ENCODE measurements at regions not wholly inside any gene's neighbourhood (a gene's known extent, or its start where the extent isn't known, plus 50 kb on each side); places are given as distances from the start of the nearest gene placed in this dataset.

GRCh38 chr1:29515170-29515955, 279.0 kb downstream of the PTPRU start:
- no peak overlapping the region for H3K4me3 ChIP-seq (ENCODE audit: insufficient read depth, low read depth, low read length)
- no peaks in the 10 kb centered on the region; the same call in 1 of the 2 replicates for H3K27me3 ChIP-seq (ENCODE audit: control insufficient read depth, insufficient read depth, low read length)
- DNase-seq, result no peak
- no peaks in the 10 kb centered on the region for H3K36me3 ChIP-seq (replicated peaks; ENCODE audit: control insufficient read depth, insufficient read depth, low read length)

- no peaks in the 10 kb centered on the region for H3K36me3 ChIP-seq (replicated peaks; ENCODE audit: control insufficient read depth, insufficient read depth, low read length)
- DNase-seq, result no peak
- H3K4me3 ChIP-seq (ENCODE audit: insufficient read depth, low read depth, low read length), result no peak overlapping the region
- H3K27me3 ChIP-seq (ENCODE audit: control insufficient read depth, insufficient read depth, low read length), result no peaks in the 10 kb centered on the region; the same call in 1 of the 2 replicates
Observed at GRCh38 chr1:29514361-29515169, 278.2 kb downstream of the PTPRU start.

GRCh38 chr1:29513357-29513756, 277.0 kb downstream of the PTPRU start:
- Histone ChIP-seq H3K36me3 (replicated peaks; ENCODE audit: control insufficient read depth, insufficient read depth, low read length) (no peaks in the 10 kb centered on the region), H3K27me3 (ENCODE audit: control insufficient read depth, insufficient read depth, low read length) (no peaks in the 10 kb centered on the region; the same call in 1 of the 2 replicates), H3K4me3 (ENCODE audit: insufficient read depth, low read depth, low read length) (no peak overlapping the region)
- DNase-seq, result peak; percentile 81

- Histone ChIP-seq H3K27me3 (ENCODE audit: control insufficient read depth, insufficient read depth, low read length) (no peaks in the 10 kb centered on the region; the same call in 1 of the 2 replicates), H3K36me3 (replicated peaks; ENCODE audit: control insufficient read depth, insufficient read depth, low read length) (no peaks in the 10 kb centered on the region), H3K4me3 (ENCODE audit: insufficient read depth, low read depth, low read length) (no peak overlapping the region)
- no peak for DNase-seq
Observed at GRCh38 chr1:29511436-29511835, 275.1 kb downstream of the PTPRU start.

GRCh38 chr1:29508458-29509107, 272.3 kb downstream of the PTPRU start:
- Histone ChIP-seq H3K36me3 (replicated peaks; ENCODE audit: control insufficient read depth, insufficient read depth, low read length) (no peaks in the 10 kb centered on the region), H3K27me3 (ENCODE audit: control insufficient read depth, insufficient read depth, low read length) (no peaks in the 10 kb centered on the region; the same call in 1 of the 2 replicates), H3K4me3 (ENCODE audit: insufficient read depth, low read depth, low read length) (no peak overlapping the region)
- no peak for DNase-seq

- H3K27me3 ChIP-seq (ENCODE audit: control insufficient read depth, insufficient read depth, low read length), result no peaks in the 10 kb centered on the region; the same call in 1 of the 2 replicates
- DNase-seq, result no peak
- H3K36me3 ChIP-seq (replicated peaks; ENCODE audit: control insufficient read depth, insufficient read depth, low read length), result no peaks in the 10 kb centered on the region
- no peak overlapping the region for H3K4me3 ChIP-seq (ENCODE audit: insufficient read depth, low read depth, low read length)
Observed at GRCh38 chr1:29506678-29507225, 270.4 kb downstream of the PTPRU start.

GRCh38 chr1:29505532-29506220, 269.4 kb downstream of the PTPRU start:
- Histone ChIP-seq H3K4me3 (ENCODE audit: insufficient read depth, low read depth, low read length) (no peak overlapping the region), H3K27me3 (ENCODE audit: control insufficient read depth, insufficient read depth, low read length) (no peaks in the 10 kb centered on the region; the same call in 1 of the 2 replicates), H3K36me3 (replicated peaks; ENCODE audit: control insufficient read depth, insufficient read depth, low read length) (no peaks in the 10 kb centered on the region)
- DNase-seq, result no peak

GRCh38 chr1:29504709-29505410, 268.5 kb downstream of the PTPRU start:
- Histone ChIP-seq H3K36me3 (replicated peaks; ENCODE audit: control insufficient read depth, insufficient read depth, low read length) (no peaks in the 10 kb centered on the region; the same call in 1 of the 2 replicates), H3K4me3 (ENCODE audit: insufficient read depth, low read depth, low read length) (no peak overlapping the region), H3K27me3 (ENCODE audit: control insufficient read depth, insufficient read depth, low read length) (no peaks in the 10 kb centered on the region; the same call in 1 of the 2 replicates)
- no peak for DNase-seq

- Histone ChIP-seq H3K36me3 (replicated peaks; ENCODE audit: control insufficient read depth, insufficient read depth, low read length) (no peaks in the 10 kb centered on the region; the same call in 1 of the 2 replicates), H3K27me3 (ENCODE audit: control insufficient read depth, insufficient read depth, low read length) (no peaks in the 10 kb centered on the region; the same call in 1 of the 2 replicates), H3K4me3 (ENCODE audit: insufficient read depth, low read depth, low read length) (no peak overlapping the region)
- DNase-seq, result no peak
Observed at GRCh38 chr1:29504196-29504595, 267.9 kb downstream of the PTPRU start.

GRCh38 chr1:29502911-29503840, 266.9 kb downstream of the PTPRU start:
- peak; percentile 53 for DNase-seq
- no peak overlapping the region for H3K4me3 ChIP-seq (ENCODE audit: insufficient read depth, low read depth, low read length)
- no peaks in the 10 kb centered on the region; the same call in 1 of the 2 replicates for H3K36me3 ChIP-seq (replicated peaks; ENCODE audit: control insufficient read depth, insufficient read depth, low read length)
- H3K27me3 ChIP-seq (ENCODE audit: control insufficient read depth, insufficient read depth, low read length), result peaks cover 1% of the 10 kb centered on the region

GRCh38 chr1:29502225-29502910, 266.0 kb downstream of the PTPRU start:
- Histone ChIP-seq H3K4me3 (ENCODE audit: insufficient read depth, low read depth, low read length) (no peak overlapping the region), H3K27me3 (ENCODE audit: control insufficient read depth, insufficient read depth, low read length) (peaks cover 1% of the 10 kb centered on the region)
- DNase-seq, result no peak

More at GRCh38 chr1:29502225-29502910, 266.0 kb downstream of the PTPRU start:
- H3K36me3 ChIP-seq (replicated peaks; ENCODE audit: control insufficient read depth, insufficient read depth, low read length), result no peaks in the 10 kb centered on the region; the same call in 1 of the 2 replicates

All from H7 (cell line).